Adrenal gland (tissue), 9 donors: ENCODE measurements at regions not wholly inside any gene's neighbourhood (a gene's known extent, or its start where the extent isn't known, plus 50 kb on each side); places are given as distances from the start of the nearest gene placed in this dataset.

ENCODE experiments used
- DNase-seq, 7 donors: peaks; one replicate each; pipeline ENCODE4 v3.0.0-alpha.2; 2019 to 2020
- H3K27ac ChIP-seq, 5 donors: fragments of 200-600 bp; sonication (generic) in 4 of 5; 1 replicate in 3 of 5; 2 replicates in 2 of 5; pipeline versions ENCODE4 v1.5.1 to v1.8.0; 2016 to 2020; ENCODE audit warnings: mild to moderate bottlenecking in 1 of 5
- H3K27me3 ChIP-seq: fragments of 200-600 bp; 2 replicates; pipeline ENCODE4 v1.8.0; 2021
- H3K36me3 ChIP-seq, 2 donors: fragments of 200-600 bp; replicated peaks in 1 of 2; 1 replicate in 1 of 2; 2 replicates in 1 of 2; pipeline versions ENCODE4 v1.5.1 to v1.8.0; 2018 to 2022
- H3K4me1 ChIP-seq, 2 donors: fragments of 200-600 bp; replicated peaks in 1 of 2; 1 replicate in 1 of 2; 2 replicates in 1 of 2; pipeline versions ENCODE4 v1.5.1 to v1.8.0; 2018 to 2021
- H3K4me3 ChIP-seq, 4 donors: fragments of 200-600 bp; sonication (generic) in 3 of 4; one replicate each; pipeline ENCODE4 v1.5.1; 2016 to 2018
- H3K9me3 ChIP-seq, 3 donors: fragments of 200-600 bp; sonication (generic) in 1 of 3; replicated peaks in 1 of 3; 1 replicate in 2 of 3; 2 replicates in 1 of 3; pipeline versions ENCODE4 v1.5.1 to v1.8.0; 2016 to 2021
- POLR2A ChIP-seq, 2 donors: fragments of 450-650 bp; IDR thresholded peaks; one replicate each; pipeline ENCODE4 v1.6.1; 2017; ENCODE audit warnings: antibody characterized with exemption in 2 of 2, mild to moderate bottlenecking in 2 of 2, moderate library complexity in 1 of 2
- WGBS, 4 donors: extraction: QIAGEN DNeasy Blood & Tissue Kit in 2 of 4; methylation state at CpG; one replicate each; pipeline versions ENCODE4 v1.1.5 to v1.1.7; 2013 to 2017; 5-methylcytosine and 5-hydroxymethylcytosine counted together
- intact Hi-C, 2 donors: fragments of 100-400 bp; cut with DNase I; formaldehyde crosslinking; loops; one replicate each; pipeline versions ENCODE4 v1.14.1 to v1.15.0; 2022 to 2023
- TF ChIP-seq, protein P1 (sequence below), 6 experiments: fragments of 450-650 bp in 4 of 6; fragments of 200-600 bp in 2 of 6; sonication (generic) in 1 of 6; IDR thresholded peaks; 1 replicate in 5 of 6; 2 replicates in 1 of 6; pipeline versions ENCODE4 v1.5.1 to v1.8.0; 2016 to 2021; ENCODE audit warnings: antibody characterized with exemption in 6 of 6, mild to moderate bottlenecking in 2 of 6, moderate library complexity in 1 of 6
- donor health status: healthy with polysubstance abuse.
- donor health status: Bipolar disorder and iron deficiency.
- donor health status: DM: yes; HTN: yes; CAD: no.
- donor health status: DM: no; HTN: no; CAD: no.
- donor health status: DM: no; HTN: no; CAD: no.

DNA sequence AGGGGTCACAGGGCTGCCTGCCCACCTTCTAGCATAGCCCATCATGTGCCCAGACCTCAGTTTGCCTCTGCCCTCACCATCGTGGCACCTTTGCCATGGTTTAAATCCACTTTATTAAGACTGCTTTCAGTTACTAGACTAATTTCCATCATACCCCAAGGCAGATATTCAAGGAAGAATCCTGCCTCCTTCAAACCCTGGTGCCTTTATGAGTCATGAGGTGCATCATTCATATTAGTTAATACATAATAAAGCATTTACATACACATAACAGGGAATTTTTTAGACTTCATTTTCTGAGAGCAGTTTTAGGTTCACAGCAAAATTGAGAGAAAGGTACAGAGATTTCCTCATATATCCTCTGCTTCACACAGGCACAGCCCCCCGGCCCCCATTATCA lies 62.8 kb downstream of the CXCL12 start:
- intact Hi-C loops, result no loop called here
- 81 to 88% (median 84%) methylated on average over 2 of the region's 2 CpGs for WGBS, 4 donors
- Histone ChIP-seq H3K4me3 (no peak overlapping the region), H3K9me3 (no peaks in the 10 kb centered on the region), H3K4me1 (no peaks in the 10 kb centered on the region), H3K27ac (no peak overlapping the region), H3K36me3 (no peaks in the 10 kb centered on the region), H3K27me3 (no peaks in the 10 kb centered on the region)
- TF ChIP-seq, protein P1, sequence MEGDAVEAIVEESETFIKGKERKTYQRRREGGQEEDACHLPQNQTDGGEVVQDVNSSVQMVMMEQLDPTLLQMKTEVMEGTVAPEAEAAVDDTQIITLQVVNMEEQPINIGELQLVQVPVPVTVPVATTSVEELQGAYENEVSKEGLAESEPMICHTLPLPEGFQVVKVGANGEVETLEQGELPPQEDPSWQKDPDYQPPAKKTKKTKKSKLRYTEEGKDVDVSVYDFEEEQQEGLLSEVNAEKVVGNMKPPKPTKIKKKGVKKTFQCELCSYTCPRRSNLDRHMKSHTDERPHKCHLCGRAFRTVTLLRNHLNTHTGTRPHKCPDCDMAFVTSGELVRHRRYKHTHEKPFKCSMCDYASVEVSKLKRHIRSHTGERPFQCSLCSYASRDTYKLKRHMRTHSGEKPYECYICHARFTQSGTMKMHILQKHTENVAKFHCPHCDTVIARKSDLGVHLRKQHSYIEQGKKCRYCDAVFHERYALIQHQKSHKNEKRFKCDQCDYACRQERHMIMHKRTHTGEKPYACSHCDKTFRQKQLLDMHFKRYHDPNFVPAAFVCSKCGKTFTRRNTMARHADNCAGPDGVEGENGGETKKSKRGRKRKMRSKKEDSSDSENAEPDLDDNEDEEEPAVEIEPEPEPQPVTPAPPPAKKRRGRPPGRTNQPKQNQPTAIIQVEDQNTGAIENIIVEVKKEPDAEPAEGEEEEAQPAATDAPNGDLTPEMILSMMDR (IDR thresholded peaks at IDR 0.05), result no peak
- no peak for TF ChIP-seq POLR2A (IDR thresholded peaks at IDR 0.05)
- DNase-seq, result no peak

DNA sequence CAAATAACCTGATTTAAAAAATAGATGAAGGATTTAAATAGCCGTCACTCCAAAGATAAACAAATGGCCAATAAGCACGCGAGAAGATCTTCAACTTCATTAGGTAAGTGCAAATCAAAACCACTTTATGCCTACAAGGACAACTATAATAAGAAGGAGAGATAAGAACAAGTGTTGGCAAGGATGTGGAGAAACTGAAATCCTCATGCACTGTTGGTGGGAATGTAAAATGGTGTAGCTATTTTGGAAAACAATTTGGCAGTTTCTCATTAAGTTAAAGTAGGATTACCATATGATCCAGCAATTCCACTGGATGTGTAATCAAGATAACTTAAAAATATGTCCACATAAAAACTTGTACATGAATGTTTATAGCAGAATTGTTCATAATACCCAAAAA lies 64.1 kb downstream of the CXCL12 start:
- no peaks in the 10 kb centered on the region for H3K27me3 ChIP-seq
- no peaks in the 10 kb centered on the region for H3K36me3 ChIP-seq
- no peak overlapping the region for H3K27ac ChIP-seq
- no peaks in the 10 kb centered on the region for H3K4me1 ChIP-seq
- no peak for DNase-seq
- intact Hi-C loops, result no loop called here
- H3K4me3 ChIP-seq, result no peak overlapping the region
- no peak for TF ChIP-seq POLR2A (IDR thresholded peaks at IDR 0.05)
- TF ChIP-seq, protein P1 (IDR thresholded peaks at IDR 0.05), result no peak
- no peaks in the 10 kb centered on the region for H3K9me3 ChIP-seq
- 47 to 82% (median 62%) methylated on average over 3 of the region's 3 CpGs for WGBS, 4 donors

GRCh38 chr10:44317856-44318255 lies 67.0 kb downstream of the CXCL12 start:
- TF ChIP-seq, protein P1 (IDR thresholded peaks at IDR 0.05), result no peak
- TF ChIP-seq POLR2A (IDR thresholded peaks at IDR 0.05), result no peak
- intact Hi-C loops, result loop anchor here in 1 of 2 donors (10.0 kb wide), 1 partner anchor 393 kb away; no protein-coding TSS in a partner anchor

GRCh38 chr10:44316922-44317215 lies 68.0 kb downstream of the CXCL12 start:
- H3K4me1 ChIP-seq, result no peaks in the 10 kb centered on the region
- H3K27me3 ChIP-seq, result no peaks in the 10 kb centered on the region
- 88 to 94% (median 92%) methylated on average over 8 of the region's 8 CpGs for WGBS, 4 donors
- H3K27ac ChIP-seq, result no peak overlapping the region
- DNase-seq, result no peak
- no peaks in the 10 kb centered on the region for H3K9me3 ChIP-seq
- H3K36me3 ChIP-seq, result no peaks in the 10 kb centered on the region
- no peak for TF ChIP-seq POLR2A (IDR thresholded peaks at IDR 0.05)
- TF ChIP-seq, protein P1 (IDR thresholded peaks at IDR 0.05), result no peak
- no peak overlapping the region for H3K4me3 ChIP-seq
- intact Hi-C loops, result loop anchor here in 1 of 2 donors (10.0 kb wide), 1 partner anchor 392 kb away; no protein-coding TSS in a partner anchor

More at GRCh38 chr10:44317856-44318255, 67.0 kb downstream of the CXCL12 start:
- WGBS, 4 donors, result 77 to 88% (median 84%) methylated on average over 3 of the region's 3 CpGs
- Histone ChIP-seq H3K4me3 (no peak overlapping the region), H3K27me3 (no peaks in the 10 kb centered on the region), H3K4me1 (no peaks in the 10 kb centered on the region), H3K36me3 (no peaks in the 10 kb centered on the region), H3K9me3 (no peaks in the 10 kb centered on the region), H3K27ac (no peak overlapping the region)
- DNase-seq, result no peak
